Stomach (tissue), 8 donors: ENCODE measurements at regions not wholly inside any gene's neighbourhood (a gene's known extent, or its start where the extent isn't known, plus 50 kb on each side); places are given as distances from the start of the nearest gene placed in this dataset.

ENCODE experiments used
- DNase-seq, 2 donors: peaks; one replicate each; pipeline versions ENCODE4 v3.0.0 to v3.0.0-alpha.2; 2013 to 2019
- H3K27ac ChIP-seq, 5 donors: fragments of 200-600 bp in 4 of 5; sonication (generic) in 4 of 5; one replicate each; pipeline ENCODE4 v1.5.1; 2013 to 2019; ENCODE audit warnings: mild to moderate bottlenecking in 1 of 5, moderate library complexity in 1 of 5
- H3K27me3 ChIP-seq, 3 donors: fragments of 200-600 bp; sonication (generic); one replicate each; pipeline ENCODE4 v1.5.1; 2017 to 2019; ENCODE audit warnings: mixed run types in 1 of 3
- H3K36me3 ChIP-seq, 4 donors: fragments of 200-600 bp; sonication (generic); 1 replicate in 3 of 4; 2 replicates in 1 of 4; pipeline ENCODE4 v1.5.1; 2016 to 2019
- H3K4me1 ChIP-seq, 4 donors: fragments of 200-600 bp; sonication (generic); one replicate each; pipeline ENCODE4 v1.5.1; 2016 to 2019
- H3K4me3 ChIP-seq, 4 donors: fragments of 200-600 bp; sonication (generic) in 3 of 4; one replicate each; pipeline ENCODE4 v1.5.1; 2016 to 2019; ENCODE audit warnings: mild to moderate bottlenecking in 1 of 4
- H3K9me3 ChIP-seq, 4 donors: fragments of 200-600 bp; sonication (generic); one replicate each; pipeline ENCODE4 v1.5.1; 2016 to 2019
- CTCF ChIP-seq, 7 experiments: fragments of 450-650 bp in 4 of 7; fragments of 200-600 bp in 3 of 7; sonication (generic) in 3 of 7; IDR thresholded peaks; one replicate each; pipeline ENCODE4 v1.5.1; 2016 to 2019; ENCODE audit warnings: antibody characterized with exemption in 7 of 7, control low read depth in 2 of 7, mild to moderate bottlenecking in 1 of 7
- EP300 ChIP-seq: sonication (generic); formaldehyde crosslinking; IDR thresholded peaks from one replicate; pipeline ENCODE4 v1.6.1; 2017; ENCODE audit warnings: antibody characterized with exemption
- POLR2A ChIP-seq, 4 donors: fragments of 450-650 bp; IDR thresholded peaks; one replicate each; pipeline ENCODE4 v1.6.1; 2016; ENCODE audit warnings: antibody characterized with exemption in 4 of 4, control low read depth in 2 of 4, mild to moderate bottlenecking in 1 of 4, moderate library complexity in 1 of 4
- POLR2AphosphoS5 ChIP-seq, 3 donors: sonication (generic); formaldehyde crosslinking; IDR thresholded peaks; one replicate each; pipeline ENCODE4 v1.6.1; 2016; ENCODE audit warnings: antibody characterized with exemption in 3 of 3
- WGBS, 5 donors: extraction: QIAGEN DNeasy Blood & Tissue Kit in 3 of 5; methylation state at CpG; one replicate each; pipeline versions ENCODE4 v1.1.5 to v1.1.7; 2013 to 2018; 5-methylcytosine and 5-hydroxymethylcytosine counted together
- intact Hi-C: fragments of 100-400 bp; cut with DNase I; formaldehyde crosslinking; loops from one replicate; pipeline ENCODE4 v1.15.1; 2023; ENCODE audit warnings: low total_unique reads
- donor health status: healthy with polysubstance abuse.
- donor health status: Bipolar disorder and iron deficiency.
- donor health status: healthy.

DNA sequence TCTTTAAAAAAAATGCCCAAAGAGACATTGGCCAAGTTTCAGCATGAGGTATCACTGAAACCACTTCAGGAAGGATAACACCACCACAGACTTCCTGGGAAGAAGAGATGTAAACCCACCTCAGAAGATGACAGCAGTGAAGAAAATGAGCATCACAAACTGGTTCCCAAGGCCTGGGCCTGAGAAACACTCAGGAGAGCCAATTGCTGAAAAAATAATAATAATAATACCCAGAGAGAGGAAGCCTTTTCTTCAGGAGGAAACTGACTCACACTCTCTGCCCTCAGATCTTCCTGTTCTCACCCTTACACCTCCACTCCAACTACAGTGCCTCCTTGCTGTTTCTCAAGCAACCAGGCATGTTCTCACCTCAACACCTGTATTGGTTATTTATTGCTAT lies 68.1 kb upstream of the MAFB start:
- TF ChIP-seq EP300 (no peak), POLR2AphosphoS5 (IDR thresholded peaks at IDR 0.05) (no peak), POLR2A (IDR thresholded peaks at IDR 0.05) (no peak), CTCF (IDR thresholded peaks at IDR 0.05) (no peak)
- Histone ChIP-seq H3K27me3 (no peaks in the 10 kb centered on the region), H3K4me3 (no peak overlapping the region), H3K9me3 (no peaks in the 10 kb centered on the region), H3K27ac (no peak overlapping the region), H3K4me1 (peaks cover 5 to 7% (median 5%) of the 10 kb centered on the region in 4 donors), H3K36me3 (no peaks in the 10 kb centered on the region)
- DNase-seq, result no peak
- intact Hi-C loops, result no loop called here

- TF ChIP-seq POLR2A (IDR thresholded peaks at IDR 0.05) (no peak), POLR2AphosphoS5 (IDR thresholded peaks at IDR 0.05) (no peak), EP300 (no peak), CTCF (IDR thresholded peaks at IDR 0.05) (no peak)
- H3K4me3 ChIP-seq, result no peak overlapping the region
- WGBS, 5 donors, result 66 to 86% (median 80%) methylated on average over 2 of the region's 2 CpGs
- no peak for DNase-seq
- no peak overlapping the region for H3K27ac ChIP-seq
- H3K4me1 ChIP-seq, result peaks cover 5 to 7% (median 5%) of the 10 kb centered on the region in 4 donors
- intact Hi-C loops, result no loop called here
- no peaks in the 10 kb centered on the region for H3K36me3 ChIP-seq
- no peaks in the 10 kb centered on the region for H3K9me3 ChIP-seq
- H3K27me3 ChIP-seq, result no peaks in the 10 kb centered on the region
These were observed 69.8 kb upstream of the MAFB start for GRCh38 chr20:40758790-40759189.

DNA sequence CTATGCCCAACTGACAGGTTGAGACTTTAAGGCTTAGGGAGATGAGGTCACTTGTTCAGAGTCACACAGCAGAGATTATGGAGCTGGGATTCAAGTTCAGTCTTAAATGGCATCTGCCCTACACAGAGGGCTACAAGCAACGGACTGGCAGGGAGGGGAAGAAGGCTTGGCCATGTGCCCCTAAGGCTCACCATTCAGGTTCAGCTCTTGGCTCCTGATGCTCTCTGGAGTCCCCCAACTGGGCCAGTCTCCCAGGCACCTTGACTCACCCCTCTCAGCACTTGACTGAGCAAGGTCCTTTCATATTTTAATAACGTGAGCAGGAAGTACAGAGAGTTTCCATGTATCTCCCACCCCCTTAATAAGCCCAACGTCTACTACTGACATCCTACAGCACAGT lies 71.4 kb upstream of the MAFB start:
- Histone ChIP-seq H3K27me3 (no peaks in the 10 kb centered on the region), H3K4me1 (no peaks in the 10 kb centered on the region), H3K36me3 (no peaks in the 10 kb centered on the region), H3K27ac (no peak overlapping the region), H3K4me3 (no peak overlapping the region), H3K9me3 (no peaks in the 10 kb centered on the region)
- intact Hi-C loops, result no loop called here
- TF ChIP-seq CTCF (IDR thresholded peaks at IDR 0.05) (no peak), POLR2A (IDR thresholded peaks at IDR 0.05) (no peak), EP300 (no peak), POLR2AphosphoS5 (IDR thresholded peaks at IDR 0.05) (no peak)
- DNase-seq, result no peak
- 39 to 62% (median 40%) methylated on average over 3 of the region's 3 CpGs for WGBS, 5 donors

GRCh38 chr20:40763646-40764295 lies 74.7 kb upstream of the MAFB start:
- whole genome bisulfite sequencing, 5 donors, result 84 to 91% (median 85%) methylated on average over 10 of the region's 10 CpGs
- H3K9me3 ChIP-seq, result no peaks in the 10 kb centered on the region
- H3K27ac ChIP-seq, result no peak overlapping the region

More at GRCh38 chr20:40763646-40764295, 74.7 kb upstream of the MAFB start:
- intact Hi-C loops, result no loop called here
- no peaks in the 10 kb centered on the region for H3K36me3 ChIP-seq
- TF ChIP-seq EP300 (no peak), POLR2A (IDR thresholded peaks at IDR 0.05) (no peak), CTCF (IDR thresholded peaks at IDR 0.05) (no peak), POLR2AphosphoS5 (IDR thresholded peaks at IDR 0.05) (no peak)
- peak in 1 of 2 donors; percentile 46 for DNase-seq
- H3K4me3 ChIP-seq, result no peak overlapping the region
- H3K27me3 ChIP-seq, result no peaks in the 10 kb centered on the region
- no peaks in the 10 kb centered on the region for H3K4me1 ChIP-seq
